Mesenchymal stem cell (in vitro differentiated cells and primary cell): ENCODE measurements at regions not wholly inside any gene's neighbourhood (a gene's known extent, or its start where the extent isn't known, plus 50 kb on each side); places are given as distances from the start of the nearest gene placed in this dataset.
"Not testable (repeated sequence)": the region's sequence is repeated elsewhere in the genome, so short reads cannot be mapped to it uniquely, and the experiment has no call there.

ENCODE experiments used
- DNase-seq: peaks from one replicate; pipeline ENCODE4 v3.0.0-alpha.2; 2013
- H2AFZ ChIP-seq: one replicate; pipeline ENCODE4 v1.6.1; 2013; ENCODE audit warnings: low read depth, mild to moderate bottlenecking, control low read depth, inconsistent platforms, low read length, moderate library complexity
- H2AK5ac ChIP-seq: 2 replicates; pipeline ENCODE4 v1.6.1; 2013; ENCODE audit warnings: low read length, moderate library complexity, mild to moderate bottlenecking, inconsistent platforms; ENCODE audit not compliant: severe bottlenecking
- H2BK120ac ChIP-seq: one replicate; pipeline ENCODE4 v1.6.1; 2013; ENCODE audit warnings: low read depth, mild to moderate bottlenecking, inconsistent platforms, low read length, moderate library complexity
- H2BK12ac ChIP-seq, 2 experiments: one replicate each; pipeline ENCODE4 v1.6.1; 2013; ENCODE audit warnings: inconsistent platforms in 2 of 2, low read length in 2 of 2, mild to moderate bottlenecking in 2 of 2, moderate library complexity in 2 of 2, control low read depth in 1 of 2
- H2BK15ac ChIP-seq: one replicate; pipeline ENCODE4 v1.6.1; 2013; ENCODE audit warnings: mild to moderate bottlenecking, low read depth, inconsistent platforms; ENCODE audit not compliant: poor library complexity, severe bottlenecking
- H2BK5ac ChIP-seq: 2 replicates; pipeline ENCODE4 v1.6.1; 2013; ENCODE audit warnings: low read depth, mild to moderate bottlenecking, low read length, control low read depth, inconsistent platforms; ENCODE audit not compliant: poor library complexity, severe bottlenecking
- H3K14ac ChIP-seq, 2 experiments: one replicate each; pipeline ENCODE4 v1.6.1; 2013; ENCODE audit warnings: inconsistent platforms in 2 of 2, low read length in 2 of 2, control low read depth in 1 of 2, mild to moderate bottlenecking in 1 of 2, moderate library complexity in 1 of 2
- H3K18ac ChIP-seq, 2 experiments: one replicate each; pipeline ENCODE4 v1.6.1; 2013; ENCODE audit warnings: inconsistent platforms in 2 of 2, low read length in 2 of 2, control low read depth in 1 of 2, low read depth in 1 of 2, mild to moderate bottlenecking in 1 of 2
- H3K23ac ChIP-seq, 2 experiments: one replicate each; pipeline ENCODE4 v1.6.1; 2013; ENCODE audit warnings: inconsistent platforms in 2 of 2, low read length in 2 of 2, mild to moderate bottlenecking in 2 of 2, moderate library complexity in 2 of 2, control low read depth in 1 of 2
- H3K27ac ChIP-seq: 2 replicates; pipeline ENCODE4 v1.5.1; 2013; ENCODE audit warnings: mild to moderate bottlenecking, moderate library complexity, low read length, control low read depth, inconsistent platforms; ENCODE audit not compliant: poor library complexity, severe bottlenecking
- H3K27me3 ChIP-seq, 2 experiments: 2 replicates each; pipeline versions ENCODE4 v1.6.1 to v1.7.0; 2013; ENCODE audit warnings: low read length in 2 of 2, mild to moderate bottlenecking in 2 of 2, moderate library complexity in 2 of 2, control low read depth in 1 of 2, inconsistent platforms in 1 of 2; ENCODE audit not compliant: control insufficient read depth in 1 of 2, insufficient read depth in 1 of 2
- H3K36me3 ChIP-seq, 2 experiments: 2 replicates each; pipeline versions ENCODE4 v1.6.1 to v1.7.0; 2013; ENCODE audit warnings: low read length in 2 of 2, control low read depth in 1 of 2, inconsistent platforms in 1 of 2, low read depth in 1 of 2, mild to moderate bottlenecking in 1 of 2; ENCODE audit not compliant: insufficient read depth in 2 of 2, control insufficient read depth in 1 of 2
- H3K4ac ChIP-seq, 2 experiments: one replicate each; pipeline ENCODE4 v1.6.1; 2013; ENCODE audit warnings: inconsistent platforms in 2 of 2, low read length in 2 of 2, mild to moderate bottlenecking in 2 of 2, moderate library complexity in 2 of 2, control low read depth in 1 of 2, low read depth in 1 of 2
- H3K4me1 ChIP-seq: 2 replicates; pipeline ENCODE4 v1.6.1; 2013; ENCODE audit warnings: low read depth, low read length, control low read depth; ENCODE audit not compliant: control insufficient read depth, insufficient read depth
- H3K4me2 ChIP-seq: 2 replicates; pipeline ENCODE4 v1.6.1; 2013; ENCODE audit warnings: low read length, mild to moderate bottlenecking, inconsistent platforms; ENCODE audit not compliant: poor library complexity, severe bottlenecking
- H3K4me3 ChIP-seq, 2 experiments: 2 replicates each; pipeline versions ENCODE4 v1.5.1 to v1.7.0; 2013; ENCODE audit warnings: low read length in 2 of 2, mild to moderate bottlenecking in 2 of 2, control low read depth in 1 of 2, low read depth in 1 of 2; ENCODE audit not compliant: insufficient read depth in 1 of 2
- H3K79me1 ChIP-seq: replicated peaks from 2 replicates; pipeline ENCODE4 v1.6.1; 2013; ENCODE audit warnings: mild to moderate bottlenecking, control low read depth, low read length, inconsistent platforms; ENCODE audit not compliant: poor library complexity, severe bottlenecking
- H3K9ac ChIP-seq: 2 replicates; pipeline ENCODE4 v1.7.0; 2013; ENCODE audit warnings: mild to moderate bottlenecking, low read length, moderate library complexity
- H3K9me3 ChIP-seq: 2 replicates; pipeline ENCODE4 v1.7.0; 2013; ENCODE audit warnings: mild to moderate bottlenecking, low read length; ENCODE audit not compliant: control insufficient read depth
- H4K8ac ChIP-seq: one replicate; pipeline ENCODE4 v1.6.1; 2013; ENCODE audit warnings: inconsistent platforms, mild to moderate bottlenecking, low read length, moderate library complexity
- H4K91ac ChIP-seq: one replicate; pipeline ENCODE4 v1.6.1; 2013; ENCODE audit warnings: mild to moderate bottlenecking, low read length, inconsistent platforms
- WGBS: methylation state at CpG from one replicate; pipeline ENCODE4 v1.1.7; 2013; ENCODE audit warnings: mixed read lengths; 5-methylcytosine and 5-hydroxymethylcytosine counted together

- not testable (repeated sequence) for H3K4me3 ChIP-seq, H3K9ac ChIP-seq, H4K91ac ChIP-seq, H3K27ac ChIP-seq, H2BK120ac ChIP-seq, H3K4ac ChIP-seq, H2BK5ac ChIP-seq, H3K4me1 ChIP-seq, H3K79me1 ChIP-seq, H2AFZ ChIP-seq, DNase-seq, H2BK15ac ChIP-seq, H3K27me3 ChIP-seq, H2AK5ac ChIP-seq, H4K8ac ChIP-seq, H3K18ac ChIP-seq, H3K14ac ChIP-seq, H3K9me3 ChIP-seq, H2BK12ac ChIP-seq, H3K23ac ChIP-seq, H3K4me2 ChIP-seq, H3K36me3 ChIP-seq
- no CpG with 5 or more reads among the region's 1 CpG for WGBS
These were observed 72.7 kb upstream of the NPIPB12 start for GRCh38 chr16:29578898-29579297.

- H3K4me2 ChIP-seq, H3K27me3 ChIP-seq, H3K14ac ChIP-seq, H3K4me3 ChIP-seq, H4K8ac ChIP-seq, H3K23ac ChIP-seq, H3K9ac ChIP-seq, H3K4ac ChIP-seq, H3K4me1 ChIP-seq, H2BK15ac ChIP-seq, H2AK5ac ChIP-seq, H3K79me1 ChIP-seq, H4K91ac ChIP-seq, H3K36me3 ChIP-seq, H2BK120ac ChIP-seq, H2BK5ac ChIP-seq, H3K9me3 ChIP-seq, H2BK12ac ChIP-seq, H3K27ac ChIP-seq, H2AFZ ChIP-seq, DNase-seq, H3K18ac ChIP-seq: not testable (repeated sequence)
- no CpG with 5 or more reads among the region's 4 CpGs for WGBS
These were observed 75.6 kb upstream of the NPIPB12 start for GRCh38 chr16:29581764-29582163.

GRCh38 chr16:29591919-29592318, 71.1 kb upstream of the SPN start:
- not testable (repeated sequence) for H4K91ac ChIP-seq, H3K27ac ChIP-seq, H2BK12ac ChIP-seq, H4K8ac ChIP-seq, DNase-seq, H2BK120ac ChIP-seq, H2BK15ac ChIP-seq, H3K4ac ChIP-seq, H3K4me1 ChIP-seq, H3K18ac ChIP-seq, H3K14ac ChIP-seq, H2AFZ ChIP-seq, H2BK5ac ChIP-seq, H2AK5ac ChIP-seq, H3K79me1 ChIP-seq, H3K4me2 ChIP-seq, H3K4me3 ChIP-seq, H3K36me3 ChIP-seq, H3K23ac ChIP-seq, H3K9ac ChIP-seq, H3K27me3 ChIP-seq, H3K9me3 ChIP-seq
- WGBS: 80% methylated on average over 1 of the region's 6 CpGs

- H2BK5ac ChIP-seq, H3K23ac ChIP-seq, H2AK5ac ChIP-seq, H3K27me3 ChIP-seq, H3K14ac ChIP-seq, H3K36me3 ChIP-seq, H2AFZ ChIP-seq, H4K91ac ChIP-seq, H3K4me1 ChIP-seq, H3K27ac ChIP-seq, H3K18ac ChIP-seq, H3K9me3 ChIP-seq, H3K79me1 ChIP-seq, H4K8ac ChIP-seq, H2BK12ac ChIP-seq, H2BK15ac ChIP-seq, H3K4ac ChIP-seq: not testable (repeated sequence)
- DNase-seq: peak; percentile 78
- Histone ChIP-seq H2BK120ac (peak overlapping the region; percentile 19), H3K9ac (peak overlapping the region; percentile 83), H3K4me3 (peak overlapping the region; percentile 61 to 64), H3K4me2 (peak overlapping the region; percentile 47)
- 0% methylated on average over 6 of the region's 38 CpGs for WGBS
These were observed 68.7 kb upstream of the SPN start for GRCh38 chr16:29594269-29594925.
